Activated CD8-positive, alpha-beta memory T cell treated with anti-CD3 and anti-CD28 coated beads for 4 hours (primary cell): ENCODE measurements at regions not wholly inside any gene's neighbourhood (a gene's known extent, or its start where the extent isn't known, plus 50 kb on each side); places are given as distances from the start of the nearest gene placed in this dataset.

Source experiments
- DNase-seq, 2 donors: peaks; one replicate each; pipeline ENCODE4 v3.0.0-alpha.2; 2020; ENCODE audit warnings: low read depth in 2 of 2

DNA sequence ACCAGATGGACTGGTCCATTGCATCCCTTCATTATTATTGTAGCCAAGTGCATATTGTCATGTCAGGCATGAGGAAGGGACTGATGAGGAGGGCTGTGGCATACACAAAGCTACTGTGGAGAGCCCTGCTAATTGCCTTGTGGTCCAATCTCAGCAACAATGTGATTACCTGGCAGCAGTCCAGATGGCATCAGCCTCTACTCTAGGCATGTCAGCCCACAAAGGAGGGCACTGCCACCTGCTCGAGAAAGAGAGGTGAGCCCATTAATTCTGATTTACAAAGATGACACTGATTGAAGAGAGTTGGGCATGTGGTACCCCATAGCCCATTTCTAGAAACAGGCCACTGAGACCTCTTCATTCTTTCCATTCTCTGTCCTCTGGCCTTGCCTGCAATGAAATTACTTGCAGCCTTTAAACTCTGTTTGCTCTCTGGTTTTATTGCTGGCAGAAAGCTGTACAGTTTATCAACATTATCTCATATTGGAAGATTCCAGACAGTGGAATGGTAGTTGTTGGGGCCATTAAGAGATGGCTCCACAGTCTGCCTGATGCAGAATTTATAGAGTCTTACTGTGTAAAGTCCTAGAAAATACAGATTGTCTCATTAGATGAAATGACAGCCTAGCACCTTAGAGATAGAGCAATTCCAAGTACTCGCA lies 307.7 kb downstream of the ARPP21 start:
- no peak for DNase-seq

DNA sequence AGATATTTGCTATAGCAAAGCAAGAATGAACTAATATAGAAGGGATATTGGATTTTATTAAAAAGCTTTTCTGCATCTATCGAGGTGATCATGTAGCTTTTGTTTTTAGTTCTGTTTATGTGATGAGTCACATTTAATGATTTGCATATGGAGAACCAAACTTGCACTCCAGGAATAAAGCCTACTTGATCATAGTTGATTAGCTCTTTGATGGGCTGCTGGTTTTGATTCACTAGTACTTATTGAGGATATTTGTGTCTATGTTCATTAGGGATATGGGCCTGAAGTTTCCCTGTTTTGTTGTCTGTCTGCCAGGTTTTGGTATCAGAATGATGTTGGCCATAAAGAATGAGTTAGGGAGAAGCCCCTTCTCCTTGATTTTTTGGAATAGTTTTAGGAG lies 310.7 kb downstream of the ARPP21 start:
- no peak for DNase-seq

DNA sequence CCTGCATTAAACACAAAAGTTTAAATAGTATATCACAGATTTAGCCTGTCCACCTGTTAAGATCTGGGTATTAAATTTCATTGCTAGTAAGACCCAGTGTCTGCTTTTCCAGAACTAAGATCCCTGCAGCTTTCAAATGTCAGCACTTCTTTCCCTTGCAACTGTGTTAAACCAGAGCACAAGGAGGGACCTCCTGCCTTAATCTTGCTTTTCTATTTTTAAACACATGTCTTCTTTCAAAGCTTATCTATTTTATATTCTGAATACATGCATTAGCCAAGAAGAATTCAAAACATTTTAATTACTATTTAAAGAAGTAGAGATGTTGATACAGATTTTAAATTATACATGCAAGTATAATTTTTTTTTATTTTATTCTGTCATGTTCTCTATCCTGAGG lies 315.1 kb downstream of the ARPP21 start:
- no peak for DNase-seq

DNA sequence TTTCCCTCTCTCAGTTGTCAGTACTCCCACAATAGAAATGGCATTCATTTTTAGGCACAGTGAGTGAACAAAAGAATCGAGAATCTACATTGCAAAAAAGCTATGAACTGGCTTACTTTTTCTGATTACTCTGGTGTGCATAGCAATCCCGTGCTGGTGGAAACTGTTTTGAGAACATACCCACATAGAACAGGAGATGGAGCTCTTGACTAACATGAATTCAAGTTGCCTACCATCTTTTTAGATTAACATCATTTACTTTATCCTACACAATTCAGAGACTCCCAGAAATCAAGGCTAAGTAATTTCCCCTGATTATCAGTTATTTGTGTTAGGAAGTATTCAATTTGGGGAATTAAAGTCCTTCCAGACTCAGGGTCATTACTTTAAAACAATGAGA lies 326.6 kb downstream of the ARPP21 start:
- DNase-seq = no peak

DNA sequence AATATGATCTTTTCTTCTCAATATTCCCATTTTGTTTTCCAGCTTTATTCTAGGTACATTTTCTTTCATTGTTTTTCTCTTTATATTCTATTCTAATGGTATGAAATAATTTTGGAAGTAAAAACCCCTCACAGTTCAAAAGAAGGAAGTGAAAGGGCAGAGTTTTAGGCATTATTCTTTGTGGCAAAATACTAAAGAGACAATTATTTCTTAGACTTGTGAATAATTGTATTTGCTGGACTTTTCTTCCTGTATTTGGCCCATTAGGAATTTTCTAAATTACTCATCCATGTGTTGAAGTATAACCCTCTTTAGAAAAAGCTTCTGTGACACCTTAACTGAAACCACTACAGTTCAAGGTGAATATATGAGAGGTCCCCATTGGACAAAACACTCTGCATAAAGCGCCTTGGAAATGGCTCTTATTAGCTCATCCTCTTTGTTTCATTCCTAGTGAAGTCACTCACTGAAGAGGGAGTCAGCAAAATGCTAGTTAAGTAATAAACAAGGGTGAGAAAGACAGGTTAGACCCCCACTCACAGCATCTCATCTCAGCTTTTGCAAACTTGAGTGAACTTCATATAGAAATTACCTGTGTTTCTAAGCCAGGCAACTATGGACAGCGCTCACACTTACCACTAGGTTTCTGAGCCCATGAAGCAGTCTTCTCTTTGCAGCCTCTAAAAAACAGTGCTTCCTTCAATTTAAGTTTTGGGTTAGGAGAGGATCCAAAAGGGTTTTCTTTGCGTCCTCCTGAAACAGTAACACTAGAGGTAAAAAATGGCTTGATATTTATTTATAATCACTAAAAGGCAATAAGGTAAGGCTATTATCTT lies 327.5 kb downstream of the ARPP21 start:
- no peak for DNase-seq

DNA sequence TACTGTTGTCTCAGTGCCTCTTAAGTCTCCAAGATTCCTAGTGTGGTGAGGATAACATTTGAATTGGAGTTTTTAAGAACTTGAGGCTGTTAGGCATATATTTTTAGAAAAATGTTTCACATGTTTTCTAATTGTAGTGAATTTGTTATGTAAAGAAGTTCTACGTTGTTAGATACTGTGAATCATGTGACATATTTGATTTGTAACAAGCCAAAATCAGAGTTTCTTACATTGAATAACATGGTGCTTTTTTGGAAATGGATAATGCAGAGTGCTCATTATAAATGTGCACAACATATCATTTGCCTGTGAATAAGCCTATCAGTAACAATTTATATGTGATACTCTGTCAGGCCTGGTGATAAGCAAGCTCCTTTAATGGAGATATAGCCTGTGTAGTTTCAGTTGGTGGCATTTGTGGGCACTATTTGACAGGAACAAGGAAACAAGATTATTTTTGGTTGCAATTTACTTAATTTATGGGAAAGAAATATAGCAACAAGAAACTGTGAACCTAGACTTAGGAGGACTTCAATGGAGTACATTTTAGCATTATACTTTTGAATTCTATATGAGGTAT lies 328.8 kb downstream of the ARPP21 start:
- no peak for DNase-seq

DNA sequence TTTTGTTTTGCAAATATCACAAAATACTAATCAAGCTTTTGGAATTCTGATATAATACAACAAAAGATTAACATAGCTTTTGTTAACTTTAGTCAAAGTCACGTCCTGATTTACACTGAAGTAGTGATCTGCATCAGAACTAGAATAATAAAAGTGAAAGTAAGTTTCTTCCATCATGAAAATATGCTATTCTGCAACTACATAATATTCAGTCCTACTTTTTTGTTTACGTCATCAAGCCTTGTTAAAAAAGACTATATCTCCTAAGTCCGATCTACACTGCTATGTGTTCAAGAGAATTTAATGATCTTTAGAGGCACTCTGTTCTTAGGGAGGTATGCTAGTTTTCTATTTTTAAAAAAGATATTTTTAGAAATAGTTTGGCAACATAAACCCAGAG lies 330.1 kb downstream of the ARPP21 start:
- no peak for DNase-seq

DNA sequence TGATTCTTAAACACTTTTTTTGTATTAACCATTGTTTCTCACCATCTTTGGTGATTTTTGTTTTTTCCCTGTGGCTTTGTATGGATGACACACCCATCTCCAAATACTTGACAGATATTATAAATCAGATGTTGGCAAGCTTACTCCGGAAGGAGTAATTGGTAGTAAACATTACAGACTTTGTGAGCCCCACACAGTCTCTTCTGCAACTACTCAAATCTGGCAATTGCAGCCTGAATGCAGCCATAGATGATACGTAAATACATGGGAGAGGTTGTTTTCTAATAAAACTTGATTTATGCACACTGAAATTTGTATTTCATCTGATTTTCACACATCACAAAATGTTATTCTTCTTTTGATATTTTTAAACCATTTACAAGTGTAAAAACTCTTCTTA lies 331.5 kb downstream of the ARPP21 start:
- no peak for DNase-seq

DNA sequence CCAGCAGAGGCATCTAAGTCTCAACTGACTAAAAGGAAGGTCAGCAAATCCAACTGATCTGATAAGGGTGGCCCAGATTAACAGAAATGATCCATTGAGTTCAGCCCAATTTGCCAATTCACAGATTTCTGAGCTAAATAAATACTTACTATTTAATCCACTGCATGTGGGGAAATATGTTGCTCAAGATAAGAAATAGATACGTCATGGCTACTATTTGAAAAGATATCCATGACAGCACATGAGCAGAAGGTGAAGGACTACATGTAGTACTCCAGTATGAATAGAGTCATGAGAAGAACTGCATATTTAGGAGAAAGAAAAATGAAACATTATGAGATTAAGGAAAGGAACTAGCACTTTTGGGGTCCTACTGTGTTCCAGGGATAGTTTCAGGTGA lies 332.4 kb downstream of the ARPP21 start:
- no peak for DNase-seq

DNA sequence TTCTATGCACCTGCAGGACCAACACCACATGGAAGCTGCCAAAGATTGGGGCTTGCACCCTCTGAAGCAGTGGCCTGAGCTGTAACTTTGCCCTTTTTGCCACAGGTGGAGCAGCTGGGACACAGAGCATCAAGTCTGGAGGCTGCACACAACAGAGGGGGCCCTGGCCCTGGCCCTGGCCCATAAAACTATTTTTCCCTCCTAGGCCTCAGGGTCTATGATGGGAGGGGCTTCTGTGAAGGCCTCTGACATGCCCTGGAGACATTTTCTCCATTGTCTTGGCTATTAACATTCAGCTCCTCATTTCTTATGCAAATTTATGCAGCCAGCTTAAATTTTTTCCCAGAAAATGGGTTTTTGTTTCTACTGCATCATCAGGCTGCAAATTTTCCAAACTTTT lies 335.5 kb downstream of the ARPP21 start:
- DNase-seq = no peak

DNA sequence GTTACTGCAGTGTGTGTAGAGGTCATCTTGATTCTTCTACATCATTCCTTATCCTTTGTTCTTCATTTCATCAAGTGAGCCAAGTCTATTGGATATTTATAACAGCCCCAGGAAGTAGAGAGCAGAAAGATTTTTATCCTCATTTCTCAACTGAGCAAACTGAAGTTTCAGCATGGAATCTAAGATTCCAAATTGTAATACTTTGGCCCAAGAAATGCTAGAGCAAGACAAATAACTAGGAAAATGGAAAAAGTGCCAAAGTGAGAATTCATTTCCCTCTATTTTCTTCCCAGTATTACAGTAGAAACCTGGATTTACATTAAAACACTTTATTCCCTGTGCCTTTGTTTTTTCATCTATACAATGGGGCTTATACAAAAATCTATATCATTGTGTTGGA lies 346.8 kb downstream of the ARPP21 start:
- DNase-seq = no peak

DNA sequence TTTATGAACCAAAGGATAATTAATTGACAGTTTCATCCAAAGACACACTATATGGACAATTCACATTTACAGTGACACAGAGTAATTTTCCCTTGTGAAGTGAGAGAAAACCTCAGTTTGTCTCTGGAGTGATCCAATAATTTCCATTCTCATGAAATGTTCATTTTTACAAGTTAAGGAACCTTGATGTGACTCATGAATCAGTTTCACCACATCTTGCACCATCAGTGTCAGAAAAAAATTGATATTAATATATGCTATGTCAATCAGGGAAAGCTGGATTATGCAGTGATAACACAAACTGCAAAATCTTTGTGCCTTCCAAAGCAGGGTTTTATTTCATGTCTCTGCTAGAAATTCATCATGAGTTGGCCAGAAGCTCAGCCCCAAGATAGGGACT lies 348.1 kb downstream of the ARPP21 start:
- DNase-seq = no peak

DNA sequence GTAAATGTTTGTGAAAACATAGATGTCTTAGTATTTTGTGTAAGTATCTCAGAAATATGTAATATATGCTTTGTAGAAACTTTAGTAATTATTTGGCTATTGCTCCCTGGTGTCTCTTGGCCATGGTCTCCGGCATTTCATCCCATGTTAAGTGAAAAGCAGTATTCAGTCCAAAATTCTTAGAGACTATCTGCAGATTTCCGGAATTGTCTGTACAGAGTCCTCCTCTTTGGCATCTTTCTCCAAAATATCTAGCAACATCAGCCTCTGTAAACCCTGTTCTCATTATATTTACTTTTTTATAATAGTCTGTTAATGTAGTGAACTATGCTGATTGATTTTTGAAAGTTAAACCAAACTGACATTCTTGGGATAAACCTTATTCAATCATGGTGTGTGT lies 352.7 kb downstream of the ARPP21 start:
- no peak for DNase-seq

DNA sequence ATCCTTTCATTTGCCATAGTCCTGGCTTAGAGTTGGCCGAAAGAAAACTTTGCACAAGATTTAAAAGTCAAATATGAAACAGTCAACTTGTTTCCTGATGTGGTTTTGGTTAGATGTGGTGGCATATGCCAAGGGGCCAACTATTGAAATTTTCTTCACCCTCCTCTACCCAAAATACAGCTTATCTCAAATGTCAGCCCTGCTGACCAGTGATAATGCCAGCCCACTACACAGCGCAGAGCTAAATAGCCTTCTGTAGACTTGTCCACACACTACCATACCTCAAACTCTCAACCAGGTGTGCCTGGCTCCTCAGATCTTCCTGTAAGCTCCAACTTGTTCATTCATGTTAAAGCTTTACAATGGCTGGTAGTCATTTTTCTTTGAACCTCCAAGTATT lies 368.5 kb upstream of the STAC start:
- no peak for DNase-seq

DNA sequence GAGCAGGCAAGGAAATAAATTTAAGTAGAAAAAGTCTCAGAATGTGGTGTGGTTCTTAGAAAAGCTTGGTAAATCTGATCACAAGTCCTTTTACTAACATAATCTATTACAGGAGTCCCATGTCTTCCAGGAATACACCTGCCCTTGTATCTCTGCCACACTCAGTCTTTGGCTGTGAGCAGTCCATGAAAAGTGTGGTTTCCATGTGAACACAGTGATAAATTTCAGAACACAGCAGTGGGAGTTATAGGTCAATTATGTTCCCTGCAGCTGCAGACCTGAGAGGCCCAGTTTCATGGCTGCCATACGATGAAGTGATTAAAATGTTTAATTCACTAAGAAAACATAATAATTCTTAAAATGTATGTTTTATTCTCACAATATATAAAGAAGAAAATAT lies 366.9 kb upstream of the STAC start:
- DNase-seq = no peak

DNA sequence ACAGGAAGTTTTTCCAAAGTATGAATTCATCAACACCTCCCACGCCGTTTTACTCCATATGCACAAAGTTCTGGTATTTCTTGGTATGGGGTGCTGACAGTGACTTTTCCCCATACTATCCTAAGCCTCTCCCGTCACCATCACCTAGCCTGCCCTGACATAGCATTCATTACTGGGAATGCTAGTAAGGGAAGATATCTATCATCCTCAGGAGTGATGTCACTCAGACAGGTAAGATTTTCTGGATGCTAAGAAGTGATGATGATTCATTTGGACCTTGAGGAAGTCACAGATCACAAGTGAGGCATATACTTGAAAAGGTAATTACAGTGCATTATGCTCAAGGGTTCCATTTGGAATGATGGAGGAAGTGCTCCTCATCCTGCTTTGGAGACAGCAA lies 355.1 kb upstream of the STAC start:
- no peak for DNase-seq

DNA sequence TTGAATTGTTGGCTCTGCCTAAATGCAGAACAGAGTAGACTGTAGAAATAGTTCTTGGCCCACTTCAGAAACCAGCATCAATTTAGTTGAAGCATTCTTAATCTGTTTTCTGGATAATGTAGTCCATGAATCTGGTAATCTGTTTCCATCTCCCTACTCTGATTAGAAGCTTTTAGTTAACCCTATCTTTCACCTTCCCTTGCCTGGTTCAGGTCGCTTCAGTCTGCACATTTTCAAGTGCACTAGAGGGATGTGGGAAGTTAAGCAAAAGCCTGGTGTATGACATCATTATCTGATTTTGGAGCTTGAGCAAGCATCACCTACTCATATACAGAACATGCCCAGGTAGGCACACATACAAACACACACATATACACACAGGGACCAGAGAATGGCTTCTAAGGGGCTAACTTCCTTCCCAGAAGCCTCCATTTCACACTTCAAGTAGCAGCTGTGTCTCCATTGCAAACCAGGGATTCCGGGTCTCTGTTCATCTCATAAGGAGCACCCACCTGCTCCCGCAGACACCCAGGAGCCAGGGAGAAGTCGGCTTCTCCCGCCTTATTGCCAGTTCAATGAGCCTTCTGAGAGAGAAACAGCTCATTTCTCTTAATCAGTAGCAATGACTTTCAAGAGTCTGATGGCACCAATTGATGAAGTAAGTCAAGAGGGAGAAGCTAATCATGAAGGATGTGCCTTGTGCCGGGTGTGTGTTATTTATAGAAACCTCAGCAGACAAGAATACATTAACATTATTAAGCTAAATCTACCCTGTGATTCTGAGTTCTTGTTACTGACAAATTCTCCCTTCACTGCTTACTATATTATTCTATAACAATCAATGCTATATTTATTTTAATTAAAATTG lies 347.9 kb upstream of the STAC start:
- no peak for DNase-seq

DNA sequence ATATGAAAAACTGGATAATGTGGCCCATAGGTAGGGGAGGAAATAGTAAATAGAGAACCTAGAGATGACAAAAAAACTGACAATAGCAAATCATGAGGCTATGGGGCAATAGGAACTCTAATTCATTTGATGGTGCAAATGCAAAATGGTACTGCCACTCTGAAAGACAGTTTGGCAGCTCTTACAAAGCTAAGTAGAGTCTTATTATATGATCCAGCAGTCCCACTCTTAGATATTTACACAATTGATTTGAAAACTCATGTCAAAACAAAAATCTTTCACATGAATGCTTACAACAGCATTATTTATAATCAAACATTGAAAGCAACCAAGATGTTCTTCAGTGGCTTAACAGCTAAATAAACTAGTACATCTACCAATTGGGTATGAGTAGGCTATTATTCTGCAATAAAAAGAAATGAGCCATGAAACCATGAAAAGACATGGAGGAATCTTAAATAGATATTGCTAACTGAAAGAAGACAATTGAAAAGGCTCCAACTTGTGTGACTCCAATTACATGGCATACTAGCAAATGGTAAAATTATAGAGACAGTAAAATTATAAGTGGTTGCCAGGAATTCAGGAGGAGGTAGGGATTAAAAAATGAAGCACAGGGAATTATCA lies 321.8 kb upstream of the STAC start:
- no peak for DNase-seq

DNA sequence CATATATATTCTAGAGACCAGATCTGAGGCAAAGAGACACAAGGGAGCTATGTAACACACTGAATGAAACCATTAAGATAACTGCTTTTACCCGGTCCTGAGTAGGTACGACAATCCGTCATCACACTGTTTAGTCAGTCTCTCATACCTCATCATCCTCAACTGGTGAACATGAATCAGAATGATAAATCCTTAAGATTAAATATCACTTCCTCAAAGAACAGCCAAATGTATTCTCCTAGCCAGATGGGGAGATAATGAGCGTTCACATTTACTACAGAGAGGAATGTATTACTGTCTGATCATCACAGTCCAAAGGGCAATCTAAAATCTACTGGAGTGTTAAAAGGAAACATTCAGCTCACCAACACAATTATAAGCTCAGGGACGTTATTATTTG lies 319.4 kb upstream of the STAC start:
- DNase-seq = no peak

DNA sequence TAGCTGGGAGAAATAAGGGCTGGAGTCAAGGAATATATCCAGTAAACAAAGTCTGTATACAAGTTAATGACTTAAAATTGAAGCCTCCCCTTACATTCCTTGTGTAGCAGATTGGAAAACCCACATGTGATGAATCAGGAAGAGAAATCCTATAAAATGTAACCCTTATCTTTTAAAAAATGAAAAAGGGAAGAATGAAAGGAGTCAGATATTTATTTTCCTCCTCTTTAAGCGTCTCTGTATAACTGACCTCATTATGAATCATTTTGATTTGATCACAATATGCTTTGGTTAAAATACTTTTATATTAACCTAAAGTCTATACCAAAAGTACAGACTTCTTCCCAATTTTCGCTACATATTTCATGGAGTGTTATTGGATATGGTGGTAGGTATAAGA lies 316.3 kb upstream of the STAC start:
- no peak for DNase-seq

DNA sequence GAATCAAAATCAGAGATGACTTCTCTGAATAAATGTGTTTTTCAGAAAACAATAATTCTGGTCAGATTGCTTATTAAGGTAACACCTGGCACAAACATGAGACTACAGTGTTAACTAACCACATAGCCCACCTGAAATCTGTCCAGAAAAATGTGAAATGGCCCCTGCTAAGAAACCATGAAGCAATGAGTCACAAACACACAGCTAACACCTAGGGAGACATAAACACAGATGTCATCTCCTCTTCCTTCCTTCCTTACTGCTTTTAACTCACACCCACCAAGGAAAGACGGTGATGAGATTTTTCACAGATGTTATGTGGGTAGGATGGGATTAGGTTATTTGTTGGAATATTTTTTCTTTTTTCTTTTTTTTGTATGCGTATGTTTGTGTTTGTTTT lies 315.0 kb upstream of the STAC start:
- DNase-seq = no peak

DNA sequence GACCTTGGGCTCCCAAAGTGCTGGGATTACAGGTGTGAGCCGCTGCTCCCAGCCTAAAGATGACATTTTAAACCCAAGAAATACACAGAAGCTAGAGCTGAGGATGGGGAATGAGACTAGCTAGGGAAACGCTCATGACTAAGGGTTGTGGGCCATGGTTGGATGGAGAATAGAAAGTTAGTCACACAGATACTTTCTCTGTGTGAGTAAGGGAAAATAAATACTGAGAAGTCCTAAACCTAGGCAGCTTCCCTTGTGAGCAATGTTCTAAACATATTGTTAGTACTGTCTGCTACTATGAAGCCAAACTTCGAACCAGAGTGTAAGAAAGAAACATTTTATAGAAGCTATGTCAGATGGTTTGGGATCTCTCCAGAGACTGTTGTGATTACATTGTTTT lies 304.8 kb upstream of the STAC start:
- no peak for DNase-seq
